OCI-LY7 (cell line): ENCODE measurements at regions not wholly inside any gene's neighbourhood (a gene's known extent, or its start where the extent isn't known, plus 50 kb on each side); places are given as distances from the start of the nearest gene placed in this dataset.

Source experiments
- BruUV-seq: library from RNA; stranded (reverse); fragments of 400-500 nt; replicated peaks from 2 replicates; lab custom pipeline; 2021; lab: Mats Ljungman, UMichigan
- CTCF ChIA-PET: fragments of 300-600 bp; sonication (Branson Sonifier 250); formaldehyde crosslinking; loops from one replicate; lab custom pipeline; 2022; ENCODE audit warnings: antibody characterized with exemption; ENCODE audit not compliant: unreplicated experiment; lab: Charles Lee
- POLR2A ChIA-PET: fragments of 300-600 bp; sonication (Branson Sonifier 250); formaldehyde crosslinking; loops from one replicate; lab custom pipeline; 2022; ENCODE audit warnings: antibody characterized with exemption; lab: Charles Lee
- DNase-seq: peaks from one replicate; pipeline ENCODE4 v3.0.0-alpha.2; 2015; ENCODE audit warnings: low spot score
- H2AFZ ChIP-seq: fragments of 200-600 bp; sonication (generic), shearing (Covaris generic); 2 replicates; pipeline ENCODE4 v1.6.1; 2014; ENCODE audit warnings: mild to moderate bottlenecking, antibody characterized with exemption, low read length, moderate library complexity
- H3K27ac ChIP-seq: fragments of 200-600 bp; sonication (generic); 2 replicates; pipeline ENCODE4 v1.5.1; 2014; ENCODE audit warnings: mixed run types, low read depth, mild to moderate bottlenecking, moderate library complexity, low read length, inconsistent platforms; ENCODE audit not compliant: poor library complexity, severe bottlenecking
- H3K36me3 ChIP-seq: fragments of 200-600 bp; sonication (generic); 2 replicates; pipeline ENCODE4 v1.6.1; 2014; ENCODE audit warnings: mild to moderate bottlenecking, antibody characterized with exemption, low read length, moderate library complexity, mixed read lengths; ENCODE audit not compliant: insufficient read depth
- H3K4me1 ChIP-seq: fragments of 200-600 bp; sonication (generic); 2 replicates; pipeline ENCODE4 v1.5.1; 2014; ENCODE audit warnings: mild to moderate bottlenecking, low read length; ENCODE audit not compliant: insufficient read depth, poor library complexity, severe bottlenecking
- H3K4me2 ChIP-seq: fragments of 200-600 bp; sonication (generic); 2 replicates; pipeline ENCODE4 v1.6.1; 2014; ENCODE audit warnings: mild to moderate bottlenecking, low read length
- H3K4me3 ChIP-seq: fragments of 200-600 bp; sonication (generic); 2 replicates; pipeline ENCODE4 v1.5.1; 2014; ENCODE audit warnings: mild to moderate bottlenecking, low read depth, low read length; ENCODE audit not compliant: poor library complexity, severe bottlenecking
- H3K79me2 ChIP-seq: fragments of 200-600 bp; sonication (generic); 2 replicates; pipeline ENCODE4 v1.6.1; 2016; ENCODE audit warnings: low read depth, mild to moderate bottlenecking, low read length, moderate library complexity, mixed read lengths; ENCODE audit not compliant: insufficient read depth
- H3K9me2 ChIP-seq: fragments of 200-600 bp; sonication (generic); 2 replicates; pipeline ENCODE4 v1.6.1; 2016; ENCODE audit warnings: mild to moderate bottlenecking, low read length, mixed read lengths; ENCODE audit not compliant: insufficient read depth
- H3K9me3 ChIP-seq: fragments of 200-600 bp; sonication (generic); 2 replicates; pipeline ENCODE4 v1.6.1; 2014; ENCODE audit warnings: mild to moderate bottlenecking, mixed run types, low read length, mixed read lengths
- H4K20me1 ChIP-seq: fragments of 200-600 bp; sonication (generic); 2 replicates; pipeline ENCODE4 v1.6.1; 2014; ENCODE audit warnings: mild to moderate bottlenecking, antibody characterized with exemption, low read length, moderate library complexity, mixed read lengths; ENCODE audit not compliant: insufficient read depth
- CTCF ChIP-seq: fragments of 200-600 bp; sonication (generic); conservative IDR thresholded peaks from 2 replicates; pipeline ENCODE4 v1.5.1; 2014; ENCODE audit warnings: mild to moderate bottlenecking, antibody characterized with exemption, low read length, moderate library complexity, mixed read lengths
- EZH2phosphoT487 ChIP-seq: fragments of 200-600 bp; sonication (generic); IDR thresholded peaks from 2 replicates; pipeline ENCODE4 v1.6.1; 2018; ENCODE audit warnings: low read depth, borderline replicate concordance, mild to moderate bottlenecking, mixed run types, antibody characterized with exemption, low read length, moderate library complexity, mixed read lengths
- intact Hi-C: fragments of 100-400 bp; cut with micrococcal nuclease; formaldehyde crosslinking; loops from one replicate; pipeline ENCODE4 v1.10.0; 2022; ENCODE audit not compliant: unreplicated experiment

DNA sequence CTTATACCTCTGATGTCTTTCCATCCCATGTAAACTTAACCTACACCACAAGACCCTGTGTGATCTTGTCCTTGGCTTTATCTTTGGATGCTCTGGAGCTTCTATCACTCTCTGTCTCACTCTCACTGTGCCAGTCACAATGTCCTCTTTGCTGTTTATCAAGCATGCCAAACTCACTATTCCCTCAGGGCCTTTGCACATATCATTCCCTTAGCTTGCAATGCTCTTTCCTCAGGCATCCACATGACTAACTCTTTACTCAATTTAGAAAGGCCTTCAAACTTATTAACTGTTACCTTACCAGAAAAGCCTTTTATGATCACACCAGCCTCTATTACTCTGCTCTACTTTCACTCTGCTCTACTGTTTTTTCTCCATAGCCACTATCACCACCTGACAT is 354.1 kb downstream of the RFC3 start:
- TF ChIP-seq CTCF, result no peak
- no peak for TF ChIP-seq EZH2phosphoT487
- intact Hi-C loops, result no loop called here
- DNase-seq, result no peak

DNA sequence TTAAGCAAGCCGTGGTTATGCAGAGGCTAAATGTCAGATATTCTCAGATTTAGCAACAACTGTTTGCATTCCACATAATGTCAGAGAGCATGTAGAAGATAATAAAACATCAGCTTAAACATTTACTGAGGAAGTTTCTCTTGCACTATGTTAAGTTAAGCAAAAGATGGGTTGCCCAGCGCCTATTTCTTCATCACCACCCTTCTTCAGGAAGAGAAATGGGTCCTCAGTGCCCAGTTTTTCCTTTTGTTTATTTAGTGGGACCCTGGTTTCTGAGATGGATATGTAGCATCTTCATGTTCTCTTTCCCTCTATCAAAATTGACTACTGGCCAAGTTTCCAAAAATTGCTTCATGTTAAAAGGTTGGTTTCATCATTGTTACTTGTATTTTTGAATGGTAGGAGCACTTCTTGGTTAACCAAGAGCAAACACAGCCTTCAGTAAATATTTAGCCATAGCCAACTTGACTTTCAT is 356.8 kb downstream of the RFC3 start:
- intact Hi-C loops, result no loop called here
- Histone ChIP-seq H3K4me1 (no peaks in the 10 kb centered on the region), H3K4me3 (no peak overlapping the region), H3K36me3 (no peaks in the 10 kb centered on the region), H4K20me1 (no peaks in the 10 kb centered on the region), H3K79me2 (no peaks in the 10 kb centered on the region), H3K9me2 (no peaks in the 10 kb centered on the region), H3K4me2 (no peak overlapping the region), H3K27ac (no peak overlapping the region), H3K9me3 (no peaks in the 10 kb centered on the region), H2AFZ (no peak overlapping the region)
- DNase-seq, result no peak
- POLR2A ChIA-PET, result no interaction called here
- no TSS peak for BruUV-seq
- CTCF ChIA-PET, result no interaction called here
- TF ChIP-seq CTCF, result no peak
- no peak for TF ChIP-seq EZH2phosphoT487

More for the DNA sequence above, 354.1 kb downstream of the RFC3 start:
- Histone ChIP-seq H4K20me1 (no peaks in the 10 kb centered on the region), H3K79me2 (no peaks in the 10 kb centered on the region), H2AFZ (no peak overlapping the region), H3K9me3 (no peaks in the 10 kb centered on the region), H3K27ac (no peak overlapping the region), H3K4me3 (no peak overlapping the region), H3K4me2 (no peak overlapping the region), H3K4me1 (no peaks in the 10 kb centered on the region), H3K9me2 (no peaks in the 10 kb centered on the region), H3K36me3 (no peaks in the 10 kb centered on the region)
- no TSS peak for BruUV-seq
- ChIA-PET CTCF (no interaction called here), POLR2A (interaction anchor here (1.2 kb wide), 1 partner anchor 18 kb away, joined by 3 read pairs; no protein-coding TSS in a partner anchor)

DNA sequence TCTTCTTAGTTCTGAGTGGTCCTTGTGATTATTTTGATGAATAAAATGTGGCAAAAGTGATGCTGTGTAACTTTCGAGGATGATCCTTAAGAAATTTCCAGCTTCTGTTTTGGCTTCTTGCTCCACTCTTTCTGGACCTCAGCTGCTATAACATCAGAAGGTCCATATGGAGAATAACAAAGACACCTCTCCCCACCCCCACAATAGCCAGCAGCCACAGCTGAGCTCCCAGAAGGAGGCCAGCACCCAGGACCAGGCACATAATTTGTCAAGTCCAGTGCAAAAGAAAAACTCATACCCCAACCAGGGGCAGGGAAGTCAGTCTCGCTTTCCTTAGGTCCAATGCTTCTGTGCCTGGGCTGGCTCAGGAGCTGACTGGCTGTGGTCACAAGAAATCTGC is 357.6 kb downstream of the RFC3 start:
- CTCF ChIA-PET, result no interaction called here
- no peak overlapping the region for H3K27ac ChIP-seq
- H3K9me3 ChIP-seq, result no peaks in the 10 kb centered on the region
- H3K4me2 ChIP-seq, result no peak overlapping the region
- DNase-seq, result no peak
- no TSS peak for BruUV-seq
- H3K4me3 ChIP-seq, result no peak overlapping the region
- no peaks in the 10 kb centered on the region for H3K9me2 ChIP-seq
- H3K36me3 ChIP-seq, result no peaks in the 10 kb centered on the region
- H3K79me2 ChIP-seq, result no peaks in the 10 kb centered on the region
- intact Hi-C loops, result no loop called here
- no peak overlapping the region for H2AFZ ChIP-seq
- TF ChIP-seq EZH2phosphoT487 (no peak), CTCF (no peak)
- POLR2A ChIA-PET, result interaction anchor here (0.7 kb wide), 1 partner anchor 14 kb away, joined by 3 read pairs; no protein-coding TSS in a partner anchor
- no peaks in the 10 kb centered on the region for H3K4me1 ChIP-seq
- no peaks in the 10 kb centered on the region for H4K20me1 ChIP-seq
